ENCODE measurements at regions not wholly inside any gene's neighbourhood (a gene's known extent, or its start where the extent isn't known, plus 50 kb on each side); places are given as distances from the start of the nearest gene placed in this dataset.

- TF ChIP-seq CTCF (IDR thresholded peaks at IDR 0.05), result no peak
- Histone ChIP-seq H3K27ac (no peak overlapping the region), H3K36me3 (no peaks in the 10 kb centered on the region)
Measured at GRCh38 chr1:81225789-81226602, 574.7 kb upstream of the ADGRL2 start.

GRCh38 chr1:81224222-81224621 lies 576.5 kb upstream of the ADGRL2 start:
- no peak for TF ChIP-seq CTCF (IDR thresholded peaks at IDR 0.05)
- H3K27ac ChIP-seq, result no peak overlapping the region
- H3K36me3 ChIP-seq, result no peaks in the 10 kb centered on the region
- H3K9me3 ChIP-seq, result no peaks in the 10 kb centered on the region
- H3K27me3 ChIP-seq, result no peaks in the 10 kb centered on the region
- no peaks in the 10 kb centered on the region for H3K4me1 ChIP-seq (ENCODE audit: control insufficient read depth in 1 of 2, insufficient read depth in 1 of 2, low read depth in 1 of 2, low read length in 1 of 2)
- no peak overlapping the region for H3K4me3 ChIP-seq (ENCODE audit: low read depth in 1 of 2, low read length in 1 of 2)

More at GRCh38 chr1:81225789-81226602, 574.7 kb upstream of the ADGRL2 start:
- Histone ChIP-seq H3K9me3 (no peaks in the 10 kb centered on the region), H3K27me3 (no peaks in the 10 kb centered on the region), H3K4me1 (ENCODE audit: control insufficient read depth in 1 of 2, insufficient read depth in 1 of 2, low read depth in 1 of 2, low read length in 1 of 2) (peaks cover 0 to under 1% of the 10 kb centered on the region in 2 experiments), H3K4me3 (ENCODE audit: low read depth in 1 of 2, low read length in 1 of 2) (no peak overlapping the region)

GRCh38 chr1:81221564-81221963 lies 579.2 kb upstream of the ADGRL2 start:
- Histone ChIP-seq H3K27ac (no peak overlapping the region), H3K9me3 (no peaks in the 10 kb centered on the region), H3K4me3 (ENCODE audit: low read depth in 1 of 2, low read length in 1 of 2) (no peak overlapping the region), H3K4me1 (ENCODE audit: control insufficient read depth in 1 of 2, insufficient read depth in 1 of 2, low read depth in 1 of 2, low read length in 1 of 2) (no peaks in the 10 kb centered on the region), H3K27me3 (no peaks in the 10 kb centered on the region), H3K36me3 (no peaks in the 10 kb centered on the region)
- no peak for TF ChIP-seq CTCF (IDR thresholded peaks at IDR 0.05)

GRCh38 chr1:81220614-81221071 lies 580.1 kb upstream of the ADGRL2 start:
- no peak for TF ChIP-seq CTCF (IDR thresholded peaks at IDR 0.05)
- Histone ChIP-seq H3K4me3 (ENCODE audit: low read depth in 1 of 2, low read length in 1 of 2) (no peak overlapping the region), H3K4me1 (ENCODE audit: control insufficient read depth in 1 of 2, insufficient read depth in 1 of 2, low read depth in 1 of 2, low read length in 1 of 2) (no peaks in the 10 kb centered on the region), H3K27ac (no peak overlapping the region), H3K9me3 (no peaks in the 10 kb centered on the region), H3K36me3 (no peaks in the 10 kb centered on the region), H3K27me3 (no peaks in the 10 kb centered on the region)

GRCh38 chr1:81217058-81217457 lies 583.7 kb upstream of the ADGRL2 start:
- Histone ChIP-seq H3K9me3 (no peaks in the 10 kb centered on the region), H3K4me3 (ENCODE audit: low read depth in 1 of 2, low read length in 1 of 2) (no peak overlapping the region), H3K27me3 (no peaks in the 10 kb centered on the region), H3K27ac (no peak overlapping the region), H3K36me3 (no peaks in the 10 kb centered on the region), H3K4me1 (ENCODE audit: control insufficient read depth in 1 of 2, insufficient read depth in 1 of 2, low read depth in 1 of 2, low read length in 1 of 2) (peaks cover 14 to 16% of the 10 kb centered on the region in 2 experiments)
- TF ChIP-seq CTCF (IDR thresholded peaks at IDR 0.05), result no peak

Data from neutrophil (primary cell).